ENCODE measurements at regions not wholly inside any gene's neighbourhood (a gene's known extent, or its start where the extent isn't known, plus 50 kb on each side); places are given as distances from the start of the nearest gene placed in this dataset.

GRCh38 chr13:23518231-23518630 lies 52.0 kb upstream of the TNFRSF19 start:
- no peak for DNase-seq (ENCODE audit: low read depth, low spot score)
- no peak for TF ChIP-seq CTCF (IDR thresholded peaks at IDR 0.05; ENCODE audit: insufficient read depth, low read length, missing control alignments)
- ChIA-PET POLR2A (no interaction called here), CTCF (no interaction called here)
- no peak overlapping the region for H3K4me3 ChIP-seq (ENCODE audit: low read depth, low read length)
